ENCODE measurements at regions not wholly inside any gene's neighbourhood (a gene's known extent, or its start where the extent isn't known, plus 50 kb on each side); places are given as distances from the start of the nearest gene placed in this dataset.
"Not testable (repeated sequence)": the region's sequence is repeated elsewhere in the genome, so short reads cannot be mapped to it uniquely, and the experiment has no call there.

GRCh38 chr4:117560329-117560728, 474.0 kb upstream of the NDST3 start:
- no peak for TF ChIP-seq CTCF (IDR thresholded peaks at IDR 0.05)
- no peak overlapping the region for H3K4me3 Mint-ChIP-seq
- no peak for DNase-seq
- H3K4me1 Mint-ChIP-seq, result no peaks in the 10 kb centered on the region
- peaks cover 4% of the 10 kb centered on the region for H3K27me3 Mint-ChIP-seq (ENCODE audit: low read depth, poor library complexity)
- no peaks in the 10 kb centered on the region for H3K36me3 Mint-ChIP-seq (ENCODE audit: low read depth)
- no peak overlapping the region for H3K27ac Mint-ChIP-seq
- H3K9me3 Mint-ChIP-seq, result no peaks in the 10 kb centered on the region

GRCh38 chr4:117574085-117574484, 460.2 kb upstream of the NDST3 start:
- no peak overlapping the region for H3K27ac Mint-ChIP-seq
- peaks cover 10% of the 10 kb centered on the region for H3K4me1 Mint-ChIP-seq
- H3K36me3 Mint-ChIP-seq (ENCODE audit: low read depth), result no peaks in the 10 kb centered on the region
- no peaks in the 10 kb centered on the region for H3K27me3 Mint-ChIP-seq (ENCODE audit: low read depth, poor library complexity)
- H3K4me3 Mint-ChIP-seq, result no peak overlapping the region
- peaks cover 5% of the 10 kb centered on the region for H3K9me3 Mint-ChIP-seq
- no peak for TF ChIP-seq CTCF (IDR thresholded peaks at IDR 0.05)
- no peak for DNase-seq

GRCh38 chr4:117575850-117576249, 458.4 kb upstream of the NDST3 start:
- no peaks in the 10 kb centered on the region for H3K36me3 Mint-ChIP-seq (ENCODE audit: low read depth)

GRCh38 chr4:117577686-117578311, 456.5 kb upstream of the NDST3 start:
- H3K4me1 Mint-ChIP-seq, result peaks cover 10% of the 10 kb centered on the region
- H3K27ac Mint-ChIP-seq, result peak overlapping the region; percentile 32
- H3K9me3 Mint-ChIP-seq, result peaks cover 5% of the 10 kb centered on the region
- H3K4me3 Mint-ChIP-seq, result no peak overlapping the region
- H3K27me3 Mint-ChIP-seq (ENCODE audit: low read depth, poor library complexity), result no peaks in the 10 kb centered on the region
- DNase-seq, result no peak
- no peak for TF ChIP-seq CTCF (IDR thresholded peaks at IDR 0.05)
- no peaks in the 10 kb centered on the region for H3K36me3 Mint-ChIP-seq (ENCODE audit: low read depth)

More at GRCh38 chr4:117575850-117576249, 458.4 kb upstream of the NDST3 start:
- H3K27me3 Mint-ChIP-seq (ENCODE audit: low read depth, poor library complexity), result no peaks in the 10 kb centered on the region
- no peak overlapping the region for H3K4me3 Mint-ChIP-seq
- no peak for TF ChIP-seq CTCF (IDR thresholded peaks at IDR 0.05)
- H3K4me1 Mint-ChIP-seq, result peaks cover 10% of the 10 kb centered on the region
- H3K27ac Mint-ChIP-seq, result no peak overlapping the region
- H3K9me3 Mint-ChIP-seq, result peaks cover 5% of the 10 kb centered on the region
- DNase-seq, result no peak

GRCh38 chr4:117588771-117589170, 445.5 kb upstream of the NDST3 start:
- no peak overlapping the region for H3K4me3 Mint-ChIP-seq
- H3K27me3 Mint-ChIP-seq (ENCODE audit: low read depth, poor library complexity), result no peaks in the 10 kb centered on the region
- peak overlapping the region; percentile 65 for H3K27ac Mint-ChIP-seq
- H3K36me3 Mint-ChIP-seq (ENCODE audit: low read depth), result no peaks in the 10 kb centered on the region
- no peak for TF ChIP-seq CTCF (IDR thresholded peaks at IDR 0.05)
- no peak for DNase-seq
- H3K4me1 Mint-ChIP-seq, result peaks cover 20% of the 10 kb centered on the region
- H3K9me3 Mint-ChIP-seq, result peaks cover 3% of the 10 kb centered on the region

- Mint-ChIP-seq H3K4me1 (no peaks in the 10 kb centered on the region), H3K27ac (no peak overlapping the region), H3K9me3 (peaks cover 19% of the 10 kb centered on the region), H3K27me3 (ENCODE audit: low read depth, poor library complexity) (no peaks in the 10 kb centered on the region), H3K36me3 (ENCODE audit: low read depth) (no peaks in the 10 kb centered on the region), H3K4me3 (no peak overlapping the region)
- no peak for DNase-seq
- no peak for TF ChIP-seq CTCF (IDR thresholded peaks at IDR 0.05)
Measured at GRCh38 chr4:117596917-117597480, 437.3 kb upstream of the NDST3 start.

- not testable (repeated sequence) for H3K4me1 Mint-ChIP-seq; H3K4me3 Mint-ChIP-seq; H3K27me3 Mint-ChIP-seq (ENCODE audit: low read depth, poor library complexity); DNase-seq; H3K9me3 Mint-ChIP-seq; H3K36me3 Mint-ChIP-seq (ENCODE audit: low read depth); H3K27ac Mint-ChIP-seq
Measured at GRCh38 chr4:117599393-117599792, 434.9 kb upstream of the NDST3 start.

- not testable (repeated sequence) for H3K4me1 Mint-ChIP-seq; H3K27ac Mint-ChIP-seq; H3K36me3 Mint-ChIP-seq (ENCODE audit: low read depth); H3K27me3 Mint-ChIP-seq (ENCODE audit: low read depth, poor library complexity); H3K4me3 Mint-ChIP-seq; H3K9me3 Mint-ChIP-seq; DNase-seq
Measured at GRCh38 chr4:117600936-117601335, 433.4 kb upstream of the NDST3 start.
